Adrenal gland (tissue), 5 donors: ENCODE measurements at regions not wholly inside any gene's neighbourhood (a gene's known extent, or its start where the extent isn't known, plus 50 kb on each side); places are given as distances from the start of the nearest gene placed in this dataset.

Experiments
- POLR2A ChIP-seq, 2 donors: fragments of 450-650 bp; IDR thresholded peaks; one replicate each; pipeline ENCODE4 v1.6.1; 2017; ENCODE audit warnings: antibody characterized with exemption in 2 of 2, mild to moderate bottlenecking in 2 of 2, moderate library complexity in 1 of 2
- TF ChIP-seq, protein P1 (sequence below), 6 experiments: fragments of 450-650 bp in 4 of 6; fragments of 200-600 bp in 2 of 6; sonication (generic) in 1 of 6; IDR thresholded peaks; 1 replicate in 5 of 6; 2 replicates in 1 of 6; pipeline versions ENCODE4 v1.5.1 to v1.8.0; 2016 to 2021; ENCODE audit warnings: antibody characterized with exemption in 6 of 6, mild to moderate bottlenecking in 2 of 6, moderate library complexity in 1 of 6
- donor health status: DM: no; HTN: no; CAD: no.

GRCh38 chr5:73338256-73339050 is 110.1 kb downstream of the FOXD1 start:
- TF ChIP-seq, protein P1, sequence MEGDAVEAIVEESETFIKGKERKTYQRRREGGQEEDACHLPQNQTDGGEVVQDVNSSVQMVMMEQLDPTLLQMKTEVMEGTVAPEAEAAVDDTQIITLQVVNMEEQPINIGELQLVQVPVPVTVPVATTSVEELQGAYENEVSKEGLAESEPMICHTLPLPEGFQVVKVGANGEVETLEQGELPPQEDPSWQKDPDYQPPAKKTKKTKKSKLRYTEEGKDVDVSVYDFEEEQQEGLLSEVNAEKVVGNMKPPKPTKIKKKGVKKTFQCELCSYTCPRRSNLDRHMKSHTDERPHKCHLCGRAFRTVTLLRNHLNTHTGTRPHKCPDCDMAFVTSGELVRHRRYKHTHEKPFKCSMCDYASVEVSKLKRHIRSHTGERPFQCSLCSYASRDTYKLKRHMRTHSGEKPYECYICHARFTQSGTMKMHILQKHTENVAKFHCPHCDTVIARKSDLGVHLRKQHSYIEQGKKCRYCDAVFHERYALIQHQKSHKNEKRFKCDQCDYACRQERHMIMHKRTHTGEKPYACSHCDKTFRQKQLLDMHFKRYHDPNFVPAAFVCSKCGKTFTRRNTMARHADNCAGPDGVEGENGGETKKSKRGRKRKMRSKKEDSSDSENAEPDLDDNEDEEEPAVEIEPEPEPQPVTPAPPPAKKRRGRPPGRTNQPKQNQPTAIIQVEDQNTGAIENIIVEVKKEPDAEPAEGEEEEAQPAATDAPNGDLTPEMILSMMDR (IDR thresholded peaks at IDR 0.05), result no peak
- TF ChIP-seq POLR2A (IDR thresholded peaks at IDR 0.05), result no peak
